HuH-7 (cell line): ENCODE measurements at regions not wholly inside any gene's neighbourhood (a gene's known extent, or its start where the extent isn't known, plus 50 kb on each side); places are given as distances from the start of the nearest gene placed in this dataset.

ENCODE experiments used
- DNase-seq: peaks from one replicate; pipeline ENCODE4 v3.0.0; 2011; ENCODE audit warnings: low spot score

DNA sequence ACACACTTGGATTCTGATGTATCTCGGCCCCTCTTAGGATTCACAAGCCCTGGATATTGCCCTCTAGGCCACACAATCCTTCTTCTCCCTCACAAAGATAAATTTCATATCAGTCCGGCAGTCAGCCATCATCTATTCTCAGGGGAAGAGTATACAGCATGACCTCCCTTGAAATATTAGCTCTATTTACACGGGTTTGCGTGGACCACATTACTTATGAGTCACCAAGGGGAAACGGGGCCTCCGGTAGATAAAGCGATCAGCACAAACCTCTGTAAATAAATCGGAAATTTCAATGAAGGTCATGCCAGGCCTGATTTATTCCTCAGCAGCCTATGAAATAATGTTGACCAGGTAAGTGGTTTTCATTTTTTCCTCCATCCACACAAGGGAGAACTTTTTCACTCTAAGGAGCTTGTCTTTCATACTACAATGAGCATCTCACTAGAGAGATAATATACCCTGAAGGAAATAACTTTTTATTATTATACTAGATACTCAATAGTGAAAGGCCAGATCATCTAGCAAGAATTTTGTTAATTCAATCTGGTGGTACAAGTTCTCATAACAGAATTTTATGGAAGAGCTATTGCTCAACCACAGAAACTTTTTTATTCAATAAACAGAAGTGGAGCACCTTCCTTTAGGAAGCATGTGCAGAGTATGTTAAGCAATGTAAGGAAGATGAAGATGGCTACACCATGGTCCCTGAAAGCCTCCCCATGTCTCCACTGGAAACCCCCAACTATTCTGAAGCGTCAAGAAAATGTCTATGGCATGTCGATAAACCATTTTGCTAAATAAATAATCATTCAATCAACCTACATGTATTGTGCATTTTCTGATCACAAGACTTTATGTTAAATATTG lies 125.2 kb upstream of the PIK3C3 start:
- no peak for DNase-seq

GRCh38 chr18:41828137-41828536 lies 126.9 kb upstream of the PIK3C3 start:
- no peak for DNase-seq

DNA sequence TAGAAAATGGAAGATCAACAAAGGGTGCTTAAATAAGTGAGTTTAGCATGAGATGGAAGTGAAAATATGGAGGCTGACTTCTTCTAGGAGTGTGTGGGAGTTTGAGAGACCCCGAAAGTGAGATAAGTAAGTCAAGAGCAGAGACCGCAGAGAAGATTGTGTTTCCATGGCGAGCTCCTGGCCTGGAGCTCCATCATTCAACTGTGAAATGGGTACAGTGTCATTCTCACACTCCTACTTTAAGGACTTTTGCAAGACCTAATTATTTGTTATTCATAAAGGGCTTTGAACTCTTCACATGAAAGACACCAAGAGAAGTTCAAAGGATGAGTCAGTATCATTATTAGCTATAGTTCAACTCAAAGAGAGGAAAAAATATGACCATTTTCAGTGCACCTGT lies 134.2 kb upstream of the PIK3C3 start:
- no peak for DNase-seq

DNA sequence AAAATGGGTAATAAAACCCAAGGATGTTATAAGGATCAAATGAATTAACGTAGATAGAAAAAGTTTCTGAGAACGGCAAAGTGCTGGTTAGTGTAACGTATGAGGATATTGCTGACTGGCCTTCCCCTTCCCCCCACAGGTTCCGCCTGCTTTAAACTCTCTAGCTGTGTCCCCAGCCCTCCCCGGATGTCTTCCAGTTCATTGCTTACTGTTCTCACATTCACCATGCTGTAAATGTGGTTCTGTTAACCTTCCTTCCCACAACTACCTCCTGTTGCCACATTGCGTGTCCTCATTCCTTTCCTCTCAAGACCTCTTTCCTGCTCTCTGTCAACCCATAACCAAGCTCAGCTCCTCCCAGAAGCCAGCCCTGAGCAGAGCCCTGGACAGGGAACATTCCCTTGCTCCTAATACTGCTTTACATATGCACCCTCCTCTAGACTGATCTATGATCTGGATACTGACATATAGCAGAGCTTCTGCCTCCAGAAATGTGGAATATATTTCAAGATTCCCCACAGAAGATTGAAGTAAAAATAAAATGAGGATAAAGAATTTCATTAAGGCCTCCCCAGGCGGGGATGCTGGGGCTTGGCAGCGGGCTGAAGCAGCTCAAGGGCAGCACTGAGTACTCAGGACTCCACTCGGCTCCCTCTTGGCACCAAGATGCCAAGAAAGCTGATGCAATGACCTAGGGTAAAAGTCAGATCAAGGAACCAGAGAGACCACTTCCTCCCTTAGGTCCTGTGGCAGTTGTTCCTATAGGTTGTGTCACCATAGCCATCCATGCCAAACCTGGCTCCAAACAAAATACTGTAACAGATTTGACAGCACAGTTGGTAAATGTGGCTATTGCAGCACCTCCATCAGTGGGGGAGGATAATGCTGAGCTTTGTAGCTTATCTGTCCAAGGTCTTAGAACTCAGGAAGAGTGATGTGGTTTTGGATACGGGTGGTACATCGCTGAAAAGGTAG lies 136.4 kb upstream of the PIK3C3 start:
- no peak for DNase-seq

DNA sequence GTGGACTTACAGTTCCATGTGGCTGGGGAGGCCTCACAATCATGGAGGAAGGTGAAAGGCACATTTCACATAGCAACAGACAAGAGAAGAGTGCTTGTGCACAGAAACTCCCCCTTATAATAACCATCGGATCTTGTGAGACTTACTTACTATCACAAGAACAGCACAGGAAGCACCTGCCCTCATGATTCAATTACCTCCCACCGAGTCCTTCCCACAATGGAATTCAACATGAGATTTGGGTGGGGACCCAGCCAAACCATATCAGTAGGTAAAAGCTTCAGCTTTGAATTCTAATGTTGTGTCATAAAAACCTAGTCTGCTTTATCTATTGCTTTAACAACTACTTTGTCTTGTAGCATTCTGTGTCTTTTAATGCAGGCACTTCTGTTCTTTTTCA lies 140.4 kb upstream of the PIK3C3 start:
- DNase-seq: no peak

DNA sequence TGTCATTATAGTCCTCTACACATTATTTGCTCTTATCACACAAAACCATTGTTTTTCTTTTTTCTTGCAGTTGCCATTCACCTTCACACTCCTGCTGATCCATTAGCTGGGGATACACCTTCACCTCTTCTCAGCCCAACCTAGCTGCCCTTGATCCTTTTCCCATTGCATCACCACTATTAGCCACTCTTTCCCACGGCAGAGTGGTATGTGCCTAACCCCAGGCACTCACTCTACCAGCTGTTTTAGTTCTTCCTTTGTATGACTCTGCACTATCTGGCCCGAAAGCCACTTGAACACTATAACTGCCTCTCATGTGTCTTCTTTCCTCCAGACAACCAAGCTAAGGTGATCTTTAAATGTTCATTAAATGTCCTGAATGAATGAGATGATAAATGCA lies 145.4 kb upstream of the PIK3C3 start:
- no peak for DNase-seq

DNA sequence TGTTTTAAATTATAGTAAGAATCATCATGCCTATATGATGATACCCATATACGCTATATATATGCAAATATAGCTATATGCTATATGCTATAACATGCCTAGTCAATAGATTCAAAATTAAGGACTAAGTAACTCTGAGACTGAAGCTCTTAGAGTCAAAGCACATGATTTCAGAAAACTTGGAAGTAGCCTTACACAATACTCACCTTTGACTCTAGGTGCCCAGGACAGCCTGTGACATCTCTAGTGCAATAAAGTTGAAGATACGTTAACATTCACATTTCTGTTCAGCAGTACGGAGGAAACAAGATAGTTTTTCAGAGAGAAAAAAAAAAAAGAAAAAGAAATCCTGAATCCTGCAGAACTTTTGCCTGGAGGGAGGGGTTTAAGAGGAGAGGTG lies 149.7 kb upstream of the PIK3C3 start:
- no peak for DNase-seq

- no peak for DNase-seq
Measured at GRCh38 chr18:41798879-41799278, 156.2 kb upstream of the PIK3C3 start.

DNA sequence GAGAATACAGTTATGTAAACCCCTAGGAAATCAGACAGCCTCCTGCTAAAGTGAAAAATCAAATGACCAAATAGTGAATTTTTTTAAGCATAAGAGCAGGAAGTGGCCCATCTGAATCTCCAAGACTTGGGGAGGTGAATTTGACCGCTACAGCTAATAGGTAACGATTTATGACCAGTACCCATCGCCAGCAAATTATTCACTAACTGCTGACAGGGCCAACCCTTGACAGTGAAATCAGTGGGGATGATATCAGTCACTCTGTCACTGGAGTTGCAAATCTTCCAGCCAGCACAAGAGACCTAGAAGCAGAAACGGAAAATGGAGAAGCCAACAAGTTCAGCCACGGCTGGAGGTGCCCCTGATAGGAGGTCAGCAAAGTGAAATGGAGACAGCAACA lies 164.3 kb upstream of the PIK3C3 start:
- DNase-seq: no peak

DNA sequence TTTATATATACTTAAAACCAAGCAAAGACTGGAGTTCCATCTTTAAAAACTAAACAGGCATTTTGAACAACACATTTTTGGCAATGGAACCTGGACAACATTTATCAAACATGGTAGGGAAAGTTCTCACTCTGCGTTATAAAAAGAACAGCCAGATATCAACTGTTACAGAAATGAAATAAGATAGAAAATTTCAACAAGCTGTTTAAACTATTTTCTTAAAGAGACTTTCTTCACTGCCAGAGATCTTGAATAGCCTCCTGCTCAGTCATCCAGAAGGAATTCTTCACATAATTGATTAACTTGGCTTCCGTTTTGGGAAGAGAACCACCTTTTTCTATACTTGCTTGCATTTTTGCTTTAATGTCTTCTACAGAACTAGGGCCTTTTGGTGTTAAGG lies 166.0 kb upstream of the PIK3C3 start:
- no peak for DNase-seq

DNA sequence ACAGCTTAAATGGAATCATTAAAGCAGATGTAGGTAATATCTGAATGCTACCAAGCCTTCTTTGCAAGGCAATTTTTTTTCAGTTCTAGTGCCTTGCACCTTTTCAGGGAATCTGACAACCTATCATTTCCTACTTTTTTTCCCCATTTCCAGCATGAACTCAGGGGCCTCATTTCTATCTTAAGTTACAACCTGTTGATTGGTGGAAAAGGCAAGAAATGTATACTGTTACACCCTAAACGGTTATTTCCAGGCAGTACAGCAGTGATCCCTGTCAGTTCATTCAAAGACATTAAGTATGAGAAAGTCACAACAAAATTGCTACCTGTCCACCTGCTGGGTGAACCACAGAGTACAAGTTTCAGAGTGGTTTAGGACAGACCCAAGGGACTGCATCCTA lies 171.2 kb upstream of the PIK3C3 start:
- DNase-seq: no peak

DNA sequence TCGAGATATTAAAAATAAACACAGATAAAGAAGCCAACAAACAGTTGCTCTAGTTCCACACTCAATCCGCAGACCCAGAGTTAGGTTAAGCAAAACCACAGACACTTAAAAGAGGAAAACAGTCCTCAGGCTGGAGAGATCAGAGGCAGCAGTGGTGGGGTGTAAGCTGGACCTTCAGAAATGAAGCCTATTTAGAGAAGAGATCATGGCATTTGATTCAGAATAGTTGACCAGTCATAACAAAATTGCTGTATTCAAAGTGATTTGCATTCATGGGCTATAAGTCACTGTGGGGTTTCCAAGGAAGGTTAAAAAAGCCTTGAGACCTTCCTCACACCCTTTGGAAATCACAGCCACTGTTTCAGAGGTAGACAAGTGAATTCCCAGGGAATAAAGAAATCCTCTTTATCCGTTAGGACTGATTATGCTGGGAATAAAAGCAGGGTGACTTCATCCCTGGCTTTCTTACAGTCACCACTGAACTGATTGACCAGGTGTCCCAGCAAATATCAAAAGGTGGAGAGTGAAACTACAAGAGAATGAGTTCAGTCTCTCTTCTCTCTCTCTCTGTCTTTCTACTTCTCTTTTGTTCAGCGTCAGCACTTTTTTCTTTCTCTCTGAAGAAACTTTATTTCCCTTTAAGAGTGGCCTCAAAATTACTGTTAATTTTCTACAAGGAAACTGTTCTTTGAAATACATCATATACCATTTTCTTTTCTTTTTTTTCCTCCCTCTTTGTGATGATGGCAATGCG lies 171.8 kb upstream of the PIK3C3 start:
- no peak for DNase-seq

DNA sequence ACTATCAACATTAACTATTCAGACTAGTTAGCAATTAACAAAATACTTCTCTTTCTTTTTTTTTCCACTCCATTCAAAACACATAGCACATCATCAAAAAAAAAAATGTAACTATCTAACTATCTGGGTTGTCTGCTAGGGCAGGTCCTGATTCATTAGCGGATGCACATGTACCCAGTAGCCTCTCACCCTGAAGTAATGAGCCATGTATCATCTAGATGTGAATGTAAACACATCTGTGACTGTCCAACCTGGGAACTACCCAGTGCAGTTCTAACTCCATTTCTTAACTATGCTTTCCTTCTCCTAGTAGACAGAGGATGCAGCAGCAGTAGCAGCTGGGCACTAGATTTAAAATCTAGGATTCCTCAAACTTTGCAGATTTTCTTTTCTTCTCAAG lies 183.1 kb upstream of the PIK3C3 start:
- no peak for DNase-seq

- DNase-seq: no peak
Measured at GRCh38 chr18:41769265-41769664, 185.8 kb upstream of the PIK3C3 start.

- DNase-seq: no peak
Measured at GRCh38 chr18:41768467-41768866, 186.6 kb upstream of the PIK3C3 start.

- no peak for DNase-seq
Measured at GRCh38 chr18:41767960-41768359, 187.1 kb upstream of the PIK3C3 start.

DNA sequence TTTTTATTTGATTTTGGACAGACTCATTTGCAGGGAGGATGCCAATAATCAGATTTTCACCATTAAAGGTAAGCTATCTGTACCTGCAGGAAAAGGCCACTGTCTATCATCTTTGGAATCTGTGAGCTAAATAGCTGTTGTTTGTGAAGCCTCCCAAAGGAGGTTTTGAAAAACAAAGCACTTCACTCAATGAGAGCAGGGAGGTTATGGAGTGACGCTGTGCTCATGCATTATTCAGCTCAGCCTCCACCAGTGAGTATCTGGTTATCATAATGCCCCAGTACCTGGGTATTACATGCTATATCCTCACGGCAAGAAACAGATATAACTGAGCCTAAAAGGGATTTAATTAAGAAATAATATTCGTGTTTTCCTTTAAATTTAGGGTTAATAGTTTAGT lies 189.6 kb upstream of the PIK3C3 start:
- no peak for DNase-seq

DNA sequence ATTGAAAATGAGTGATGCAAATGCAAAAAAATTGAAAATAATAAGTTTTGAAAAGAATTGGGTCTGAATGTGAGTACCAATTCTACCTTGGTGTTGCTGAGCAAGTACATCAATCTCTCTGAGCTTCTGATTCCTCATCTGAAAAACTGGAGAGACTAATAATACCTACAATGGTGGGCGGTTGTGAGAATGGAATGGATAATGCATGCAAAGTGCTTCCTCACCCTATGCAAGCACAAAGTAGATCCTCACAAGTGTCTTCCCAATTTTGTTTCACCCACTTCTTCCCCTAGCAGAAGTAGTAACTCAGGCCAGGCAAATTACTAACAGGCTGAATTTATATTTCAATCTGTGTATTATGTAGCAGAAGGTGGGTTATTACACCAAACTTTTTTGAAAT lies 191.7 kb upstream of the PIK3C3 start:
- no peak for DNase-seq

GRCh38 chr18:41761333-41762018 lies 193.6 kb upstream of the PIK3C3 start:
- no peak for DNase-seq

DNA sequence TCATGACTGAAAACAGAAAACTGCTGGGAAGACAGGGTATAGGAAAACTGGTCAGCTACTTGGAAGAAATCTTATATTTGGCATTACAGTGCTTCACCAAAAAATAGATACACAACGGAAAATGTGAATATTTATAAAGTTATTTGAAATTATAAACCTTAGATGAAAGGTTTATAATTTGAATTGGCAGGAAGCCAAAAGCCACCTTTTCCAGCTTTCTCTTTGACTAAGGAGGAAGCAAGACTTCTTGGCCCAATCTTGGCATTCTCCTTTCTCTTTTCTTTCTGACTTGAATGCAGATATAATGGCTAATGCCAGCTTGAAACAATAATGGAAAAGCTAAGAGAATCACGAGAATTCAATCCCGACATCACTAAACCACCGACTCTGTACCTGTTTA lies 196.5 kb upstream of the PIK3C3 start:
- DNase-seq: no peak

GRCh38 chr18:41756141-41756540 lies 198.9 kb upstream of the PIK3C3 start:
- no peak for DNase-seq

GRCh38 chr18:41754332-41754731 lies 200.7 kb upstream of the PIK3C3 start:
- no peak for DNase-seq
